Common myeloid progenitor, CD34-positive (primary cell): ENCODE measurements at regions not wholly inside any gene's neighbourhood (a gene's known extent, or its start where the extent isn't known, plus 50 kb on each side); places are given as distances from the start of the nearest gene placed in this dataset.
A peak's percentile ranks its signal among the peaks of the same experiment; 100 is the strongest.

Source experiments
- CTCF ChIA-PET: fragments of 350-600 bp; sonication (Branson Sonifier 250); formaldehyde crosslinking; loops from one replicate; lab custom pipeline; 2021; ENCODE audit warnings: antibody characterized with exemption; lab: Charles Lee
- POLR2A ChIA-PET: fragments of 350-600 bp; sonication (Branson Sonifier 250); formaldehyde crosslinking; loops from one replicate; lab custom pipeline; 2021; ENCODE audit warnings: antibody characterized with exemption; lab: Charles Lee
- DNase-seq, 3 donors: peaks; one replicate each; pipeline versions ENCODE4 v3.0.0 to v3.0.0-alpha.2; 2013
- H3K27ac ChIP-seq, 2 experiments: 1 replicate in 1 of 2; 2 replicates in 1 of 2; pipeline ENCODE4 v1.7.0; 2013; ENCODE audit warnings: inconsistent platforms in 2 of 2, low read length in 2 of 2, mild to moderate bottlenecking in 2 of 2, low read depth in 1 of 2, moderate library complexity in 1 of 2; ENCODE audit not compliant: severe bottlenecking in 2 of 2, insufficient read depth in 1 of 2, poor library complexity in 1 of 2
- H3K27me3 ChIP-seq, 5 experiments: replicated peaks in 2 of 5; 1 replicate in 3 of 5; 2 replicates in 2 of 5; pipeline versions ENCODE4 v1.6.1 to v1.7.0; 2013; ENCODE audit warnings: low read length in 4 of 5, mild to moderate bottlenecking in 2 of 5, moderate library complexity in 2 of 5, inconsistent platforms in 1 of 5; ENCODE audit not compliant: insufficient read depth in 5 of 5, control insufficient read depth in 4 of 5
- H3K36me3 ChIP-seq, 4 experiments: 1 replicate in 2 of 4; 2 replicates in 2 of 4; pipeline versions ENCODE4 v1.6.1 to v1.7.0; 2013; ENCODE audit warnings: low read length in 3 of 4, control low read depth in 1 of 4, mild to moderate bottlenecking in 1 of 4; ENCODE audit not compliant: control insufficient read depth in 4 of 4, insufficient read depth in 4 of 4
- H3K4me1 ChIP-seq, 4 experiments: 1 replicate in 3 of 4; 2 replicates in 1 of 4; pipeline versions ENCODE4 v1.6.1 to v1.7.1; 2013; ENCODE audit warnings: low read length in 3 of 4, mild to moderate bottlenecking in 3 of 4, control low read depth in 1 of 4, inconsistent platforms in 1 of 4, moderate library complexity in 1 of 4; ENCODE audit not compliant: control insufficient read depth in 4 of 4, insufficient read depth in 4 of 4; ENCODE audit errors: control extremely low read depth in 1 of 4
- H3K4me3 ChIP-seq, 7 experiments: 1 replicate in 4 of 7; 2 replicates in 3 of 7; pipeline versions ENCODE4 v1.5.1 to v1.7.0; 2013; ENCODE audit warnings: mild to moderate bottlenecking in 7 of 7, low read length in 6 of 7, moderate library complexity in 6 of 7, inconsistent platforms in 2 of 7, low read depth in 2 of 7, control low read depth in 1 of 7; ENCODE audit not compliant: insufficient read depth in 4 of 7, control insufficient read depth in 1 of 7; ENCODE audit errors: extremely low read depth in 1 of 7
- H3K9me3 ChIP-seq, 5 experiments: 1 replicate in 4 of 5; 2 replicates in 1 of 5; pipeline versions ENCODE4 v1.6.1 to v1.7.1; 2013; ENCODE audit warnings: low read length in 4 of 5, mild to moderate bottlenecking in 2 of 5, inconsistent platforms in 1 of 5, low read depth in 1 of 5, moderate library complexity in 1 of 5; ENCODE audit not compliant: control insufficient read depth in 4 of 5, insufficient read depth in 2 of 5; ENCODE audit errors: control extremely low read depth in 1 of 5
- WGBS: methylation state at CpG from one replicate; pipeline ENCODE4 v1.1.5; 2013; ENCODE audit not compliant: insufficient coverage; 5-methylcytosine and 5-hydroxymethylcytosine counted together

DNA sequence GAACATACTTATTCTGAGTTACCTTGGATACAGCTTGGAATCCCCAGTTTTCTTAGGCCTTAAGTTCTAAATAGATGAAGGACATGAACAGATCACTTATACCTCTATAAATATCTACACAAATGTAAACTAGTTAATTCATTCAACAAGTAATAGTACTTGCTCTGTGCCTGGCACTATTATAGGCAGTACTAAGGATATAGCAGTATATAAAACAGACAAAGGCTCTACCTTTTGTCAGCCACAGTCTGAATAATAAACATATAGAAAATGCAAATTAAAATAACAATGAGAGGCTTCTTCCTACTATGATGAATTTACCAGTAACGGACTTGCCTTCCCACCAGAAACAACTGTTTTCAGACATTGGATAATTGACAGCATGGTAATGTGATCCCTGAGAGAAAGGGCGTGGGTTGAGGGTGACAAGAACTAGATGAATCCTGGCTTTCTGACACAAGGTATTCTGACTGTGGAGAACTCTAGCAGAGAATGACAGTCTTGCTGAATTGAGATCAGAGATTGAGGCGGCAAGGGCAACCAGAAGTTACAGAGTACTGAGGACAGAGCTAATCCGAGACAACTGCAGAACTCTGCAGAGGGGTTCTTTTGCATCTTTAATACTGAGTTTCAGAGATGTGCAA is 170.5 kb downstream of the TANC2 start:
- POLR2A ChIA-PET: no interaction called here
- H3K9me3 ChIP-seq: no peaks in the 10 kb centered on the region
- H3K27ac ChIP-seq: no peak overlapping the region
- no peaks in the 10 kb centered on the region for H3K27me3 ChIP-seq
- DNase-seq: no peak
- peaks cover 0 to 3% (median 1%) of the 10 kb centered on the region in 4 experiments for H3K4me1 ChIP-seq
- CTCF ChIA-PET: interaction anchor here (0.7 kb wide), 1 partner anchor 54 kb away, joined by 3 read pairs; no protein-coding TSS in a partner anchor
- no peak overlapping the region for H3K4me3 ChIP-seq
- 100% methylated on average over 3 of the region's 4 CpGs for WGBS
- no peaks in the 10 kb centered on the region for H3K36me3 ChIP-seq

- POLR2A ChIA-PET: no interaction called here
- CTCF ChIA-PET: interaction anchor here (0.7 to 1.0 kb wide), 2 partner anchors 13 to 55 kb away, joined by 3 read pairs; no protein-coding TSS in a partner anchor
- peaks cover 0 to 3% (median 1%) of the 10 kb centered on the region in 4 experiments for H3K4me1 ChIP-seq
Measured at GRCh38 chr17:63137163-63137562, 171.1 kb downstream of the TANC2 start.

DNA sequence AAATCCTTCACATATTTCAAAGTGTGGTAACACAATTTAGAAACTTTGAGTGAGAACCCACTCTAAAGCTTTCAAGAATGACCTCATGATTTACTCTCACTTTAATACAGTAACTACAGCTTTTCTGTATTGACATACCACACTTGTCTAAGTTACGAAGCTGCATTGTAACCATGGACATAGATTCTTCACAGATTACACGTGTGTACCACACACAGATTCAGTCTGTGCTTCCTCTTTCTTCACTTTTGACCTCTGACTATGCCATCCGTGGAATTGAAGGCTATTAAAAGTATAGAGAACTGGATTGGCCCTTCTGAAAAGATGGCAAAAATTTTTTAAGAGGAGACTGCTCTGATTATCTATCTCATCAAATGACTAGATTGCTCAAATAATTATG is 172.7 kb downstream of the TANC2 start:
- no peaks in the 10 kb centered on the region for H3K27me3 ChIP-seq
- no peaks in the 10 kb centered on the region for H3K36me3 ChIP-seq
- H3K4me1 ChIP-seq: peaks cover 0 to 3% (median 1%) of the 10 kb centered on the region in 4 experiments
- ChIA-PET CTCF (no interaction called here), POLR2A (no interaction called here)
- 90% methylated on average over 2 of the region's 3 CpGs for WGBS
- no peaks in the 10 kb centered on the region for H3K9me3 ChIP-seq
- H3K4me3 ChIP-seq: no peak overlapping the region
- peak; percentile 2 to 70 (median 54) for DNase-seq
- H3K27ac ChIP-seq: no peak overlapping the region

More at GRCh38 chr17:63137163-63137562, 171.1 kb downstream of the TANC2 start:
- no peak for DNase-seq
- no peaks in the 10 kb centered on the region for H3K9me3 ChIP-seq
- H3K27me3 ChIP-seq: no peaks in the 10 kb centered on the region
- no peak overlapping the region for H3K27ac ChIP-seq
- no peaks in the 10 kb centered on the region for H3K36me3 ChIP-seq
- H3K4me3 ChIP-seq: no peak overlapping the region

- DNase-seq: no peak
- WGBS: 94% methylated on average over 3 of the region's 3 CpGs
- ChIA-PET POLR2A (no interaction called here), CTCF (no interaction called here)
- H3K9me3 ChIP-seq: no peaks in the 10 kb centered on the region
- no peak overlapping the region for H3K4me3 ChIP-seq
- no peaks in the 10 kb centered on the region for H3K27me3 ChIP-seq
- no peaks in the 10 kb centered on the region for H3K36me3 ChIP-seq
- H3K27ac ChIP-seq: no peak overlapping the region
- H3K4me1 ChIP-seq: peaks cover 0 to 3% (median 1%) of the 10 kb centered on the region in 4 experiments
Measured at GRCh38 chr17:63139356-63139755, 173.3 kb downstream of the TANC2 start.

DNA sequence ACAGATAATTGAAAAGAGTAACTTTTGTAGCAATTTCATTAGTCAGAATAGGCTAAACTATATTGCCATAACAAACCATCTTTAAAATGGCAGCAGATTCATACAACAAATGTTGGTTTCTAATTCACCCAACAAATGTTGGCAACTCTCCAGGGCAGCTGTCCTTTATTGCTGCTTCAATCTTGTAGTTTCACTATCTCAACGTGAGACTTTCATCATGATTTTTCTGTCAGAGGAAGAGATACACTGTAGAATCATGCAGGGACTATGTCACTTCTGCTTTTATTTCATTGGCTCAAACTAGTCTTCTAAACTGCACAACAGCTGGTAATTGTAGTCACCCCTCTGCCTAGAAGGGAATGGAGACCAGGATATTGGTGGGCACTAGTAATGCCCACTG is 174.2 kb downstream of the TANC2 start:
- Histone ChIP-seq H3K36me3 (no peaks in the 10 kb centered on the region), H3K27me3 (no peaks in the 10 kb centered on the region), H3K27ac (no peak overlapping the region), H3K4me3 (no peak overlapping the region), H3K9me3 (no peaks in the 10 kb centered on the region), H3K4me1 (peaks cover 0 to 3% (median 1%) of the 10 kb centered on the region in 4 experiments)
- CTCF ChIA-PET: interaction anchor here (1.2 kb wide), 1 partner anchor 190 kb away, joined by 3 read pairs; no protein-coding TSS in a partner anchor
- POLR2A ChIA-PET: no interaction called here
- DNase-seq: peak; percentile 42 to 91 (median 91)
- 0% methylated on average over 1 of the region's 1 CpG for WGBS

DNA sequence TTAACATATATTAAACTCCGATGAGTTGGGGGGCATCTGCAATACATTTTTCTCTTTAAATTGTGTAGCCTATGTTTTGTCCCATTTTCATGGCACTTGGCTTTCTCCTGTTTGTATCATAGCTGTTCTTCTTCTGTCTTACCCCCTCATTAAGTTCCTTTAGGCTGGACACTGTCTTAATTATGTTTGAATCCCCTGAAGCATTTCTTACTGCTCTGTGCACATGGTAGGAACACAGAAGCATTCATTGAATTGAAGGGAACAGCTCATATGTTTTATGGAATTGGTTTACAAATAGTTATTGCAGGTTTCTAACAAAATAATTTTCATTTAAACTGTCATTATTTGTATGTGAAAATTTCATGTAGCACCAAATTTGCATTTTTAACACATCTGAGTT is 176.8 kb downstream of the TANC2 start:
- no CpG with 5 or more reads among the region's 1 CpG for WGBS
- no peak overlapping the region for H3K4me3 ChIP-seq
- no peaks in the 10 kb centered on the region for H3K36me3 ChIP-seq
- POLR2A ChIA-PET: no interaction called here
- H3K27me3 ChIP-seq: no peaks in the 10 kb centered on the region
- no peak for DNase-seq
- H3K27ac ChIP-seq: no peak overlapping the region
- H3K4me1 ChIP-seq: peaks cover 0 to 3% (median 1%) of the 10 kb centered on the region in 4 experiments
- CTCF ChIA-PET: interaction anchor here (1.2 kb wide), 1 partner anchor 10 kb away, joined by 3 read pairs; no protein-coding TSS in a partner anchor
- no peaks in the 10 kb centered on the region for H3K9me3 ChIP-seq

GRCh38 chr17:63150490-63150889 is 184.5 kb downstream of the TANC2 start:
- Histone ChIP-seq H3K4me3 (no peak overlapping the region), H3K27me3 (no peaks in the 10 kb centered on the region), H3K4me1 (no peaks in the 10 kb centered on the region), H3K36me3 (no peaks in the 10 kb centered on the region), H3K9me3 (no peaks in the 10 kb centered on the region), H3K27ac (no peak overlapping the region)
- WGBS: no CpG with 5 or more reads among the region's 1 CpG
- no peak for DNase-seq
- CTCF ChIA-PET: interaction anchor here (0.6 kb wide), 1 partner anchor 15 kb away, joined by 3 read pairs; no protein-coding TSS in a partner anchor
- POLR2A ChIA-PET: no interaction called here
